ENCODE measurements at regions not wholly inside any gene's neighbourhood (a gene's known extent, or its start where the extent isn't known, plus 50 kb on each side); places are given as distances from the start of the nearest gene placed in this dataset.
"Not testable (repeated sequence)": the region's sequence is repeated elsewhere in the genome, so short reads cannot be mapped to it uniquely, and the experiment has no call there.

- Histone ChIP-seq H3K36me3 (no peaks in the 10 kb centered on the region), H3K4me3 (no peak overlapping the region), H3K27ac (no peak overlapping the region), H3K4me1 (peaks cover 0 to 7% (median 0%) of the 10 kb centered on the region in 3 donors), H3K9me3 (peaks cover 0 to under 1% (median 0%) of the 10 kb centered on the region in 3 donors), H3K27me3 (peaks cover 0 to 36% (median 0%) of the 10 kb centered on the region in 4 donors)
- no peak for DNase-seq
- intact Hi-C loops (cut with DNase I): no loop called here
- TF ChIP-seq POLR2A (IDR thresholded peaks at IDR 0.05): no peak
- no peak for TF ChIP-seq CTCF (IDR thresholded peaks at IDR 0.05)
These were observed 485.8 kb upstream of the PTCHD4 start for GRCh38 chr6:48596830-48597229.

GRCh38 chr6:48591158-48591557 lies 480.2 kb upstream of the PTCHD4 start:
- H3K27ac ChIP-seq; H3K36me3 ChIP-seq; H3K4me1 ChIP-seq; H3K27me3 ChIP-seq; H3K4me3 ChIP-seq; intact Hi-C loops (cut with DNase I); DNase-seq: not testable (repeated sequence)
- H3K9me3 ChIP-seq: peaks cover 0 to 13% (median 0%) of the 10 kb centered on the region in 3 donors

DNA sequence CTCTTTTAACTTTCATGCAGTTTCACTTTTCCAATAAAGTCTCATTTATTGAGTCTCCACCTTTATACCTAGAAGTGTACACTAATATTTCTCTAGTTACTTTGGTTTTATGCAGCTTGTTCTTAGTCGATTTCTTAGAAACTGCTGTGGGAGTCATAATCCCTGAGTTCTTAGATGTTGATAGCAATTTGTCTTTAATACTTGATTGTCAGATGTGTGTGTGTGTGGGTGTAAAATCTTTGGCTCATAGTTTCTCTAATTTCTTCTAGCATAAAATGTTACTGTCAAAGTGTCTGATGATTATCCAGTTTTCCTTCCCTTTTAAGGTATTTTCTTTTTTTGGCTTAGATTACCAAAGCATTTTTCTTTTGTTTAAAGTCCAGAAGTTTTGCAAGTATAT lies 473.8 kb upstream of the PTCHD4 start:
- no peaks in the 10 kb centered on the region for H3K27me3 ChIP-seq
- H3K9me3 ChIP-seq: no peaks in the 10 kb centered on the region
- H3K4me1 ChIP-seq: no peaks in the 10 kb centered on the region
- intact Hi-C loops (cut with DNase I): no loop called here
- H3K36me3 ChIP-seq: no peaks in the 10 kb centered on the region
- DNase-seq: no peak
- WGBS, 2 donors: 16 to 31% methylated on average over 1 of the region's 1 CpG
- no peak for TF ChIP-seq CTCF (IDR thresholded peaks at IDR 0.05)
- TF ChIP-seq POLR2A (IDR thresholded peaks at IDR 0.05): no peak
- no peak overlapping the region for H3K27ac ChIP-seq
- H3K4me3 ChIP-seq: no peak overlapping the region

GRCh38 chr6:48570656-48571055 lies 459.7 kb upstream of the PTCHD4 start:
- no peaks in the 10 kb centered on the region for H3K27me3 ChIP-seq
- no peak overlapping the region for H3K4me3 ChIP-seq
- no peak for TF ChIP-seq CTCF (IDR thresholded peaks at IDR 0.05)
- TF ChIP-seq POLR2A (IDR thresholded peaks at IDR 0.05): no peak
- no peaks in the 10 kb centered on the region for H3K9me3 ChIP-seq
- intact Hi-C loops (cut with DNase I): no loop called here
- DNase-seq: no peak
- no peaks in the 10 kb centered on the region for H3K4me1 ChIP-seq
- WGBS, 2 donors: 74 to 90% methylated on average over 3 of the region's 3 CpGs
- no peaks in the 10 kb centered on the region for H3K36me3 ChIP-seq
- H3K27ac ChIP-seq: no peak overlapping the region

GRCh38 chr6:48568856-48569255 lies 457.9 kb upstream of the PTCHD4 start:
- no peak overlapping the region for H3K4me3 ChIP-seq
- no peak for DNase-seq
- H3K27ac ChIP-seq: no peak overlapping the region
- WGBS, 2 donors: 58 to 69% methylated on average over 2 of the region's 2 CpGs
- intact Hi-C loops (cut with DNase I): no loop called here
- TF ChIP-seq POLR2A (IDR thresholded peaks at IDR 0.05) (no peak), CTCF (IDR thresholded peaks at IDR 0.05) (no peak)
- H3K36me3 ChIP-seq: no peaks in the 10 kb centered on the region
- no peaks in the 10 kb centered on the region for H3K9me3 ChIP-seq
- no peaks in the 10 kb centered on the region for H3K27me3 ChIP-seq
- H3K4me1 ChIP-seq: no peaks in the 10 kb centered on the region

DNA sequence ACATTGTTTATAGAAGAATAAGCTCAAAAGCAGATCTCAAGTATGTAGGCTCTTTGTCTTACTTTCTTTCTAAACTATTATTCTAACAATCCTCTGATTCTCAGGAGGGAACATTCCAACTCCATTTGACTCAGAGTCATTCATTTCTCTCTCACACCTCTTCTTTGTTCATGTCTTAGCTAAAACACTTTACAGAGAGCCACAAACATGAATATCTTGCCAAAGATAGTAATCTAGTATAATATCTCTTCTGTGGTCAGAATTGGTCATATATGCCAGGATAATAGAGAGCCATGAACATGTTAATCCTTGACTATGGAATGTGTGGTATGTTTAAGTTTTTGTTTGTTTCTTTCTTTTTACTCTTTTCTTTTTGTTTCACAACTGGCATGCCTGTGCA lies 456.0 kb upstream of the PTCHD4 start:
- intact Hi-C loops (cut with DNase I): no loop called here
- TF ChIP-seq POLR2A (IDR thresholded peaks at IDR 0.05) (no peak), CTCF (IDR thresholded peaks at IDR 0.05) (no peak)
- no peaks in the 10 kb centered on the region for H3K4me1 ChIP-seq
- H3K27ac ChIP-seq: no peak overlapping the region
- H3K9me3 ChIP-seq: no peaks in the 10 kb centered on the region
- H3K4me3 ChIP-seq: no peak overlapping the region
- DNase-seq: no peak
- no peaks in the 10 kb centered on the region for H3K27me3 ChIP-seq
- H3K36me3 ChIP-seq: no peaks in the 10 kb centered on the region
